ENCODE measurements at regions not wholly inside any gene's neighbourhood (a gene's known extent, or its start where the extent isn't known, plus 50 kb on each side); places are given as distances from the start of the nearest gene placed in this dataset.
"Not testable (repeated sequence)": the region's sequence is repeated elsewhere in the genome, so short reads cannot be mapped to it uniquely, and the experiment has no call there.

GRCh38 chr2:81077396-81077795 is 772.8 kb upstream of the LRRTM1 start:
- DNase-seq = no peak

GRCh38 chr2:81073412-81073811 is 768.9 kb upstream of the LRRTM1 start:
- DNase-seq = no peak

- no peak for DNase-seq
These were observed 763.6 kb upstream of the LRRTM1 start for GRCh38 chr2:81068144-81068543.

GRCh38 chr2:81061016-81061415 is 756.5 kb upstream of the LRRTM1 start:
- no peak for DNase-seq

GRCh38 chr2:81050580-81051095 is 746.1 kb upstream of the LRRTM1 start:
- no peak for DNase-seq

- DNase-seq = no peak
These were observed 739.1 kb upstream of the LRRTM1 start for GRCh38 chr2:81043681-81044080.

- no peak for DNase-seq
These were observed 702.6 kb upstream of the LRRTM1 start for GRCh38 chr2:81007104-81007503.

- DNase-seq = no peak
These were observed 698.4 kb upstream of the LRRTM1 start for GRCh38 chr2:81002906-81003305.

GRCh38 chr2:80987466-80987865 is 682.9 kb upstream of the LRRTM1 start:
- no peak for DNase-seq

- no peak for DNase-seq
These were observed 665.3 kb upstream of the LRRTM1 start for GRCh38 chr2:80969900-80970299.

- no peak for DNase-seq
These were observed 663.9 kb upstream of the LRRTM1 start for GRCh38 chr2:80968450-80968849.

GRCh38 chr2:80947601-80948130 is 643.1 kb upstream of the LRRTM1 start:
- no peak for DNase-seq

- no peak for DNase-seq
These were observed 638.9 kb upstream of the LRRTM1 start for GRCh38 chr2:80943487-80943886.

GRCh38 chr2:80942766-80943165 is 638.2 kb upstream of the LRRTM1 start:
- no peak for DNase-seq

- no peak for DNase-seq
These were observed 633.9 kb upstream of the LRRTM1 start for GRCh38 chr2:80938463-80938862.

GRCh38 chr2:80931820-80932219 is 627.3 kb upstream of the LRRTM1 start:
- not testable (repeated sequence) for DNase-seq

- no peak for DNase-seq
These were observed 626.2 kb upstream of the LRRTM1 start for GRCh38 chr2:80930777-80931176.

GRCh38 chr2:80926168-80926567 is 621.6 kb upstream of the LRRTM1 start:
- DNase-seq = no peak

- DNase-seq = no peak
These were observed 592.0 kb upstream of the LRRTM1 start for GRCh38 chr2:80896576-80896975.

GRCh38 chr2:80894486-80894885 is 589.9 kb upstream of the LRRTM1 start:
- DNase-seq = no peak

- DNase-seq = no peak
These were observed 589.2 kb upstream of the LRRTM1 start for GRCh38 chr2:80893711-80894110.

- DNase-seq = no peak
These were observed 584.5 kb upstream of the LRRTM1 start for GRCh38 chr2:80889009-80889408.

- no peak for DNase-seq
These were observed 583.4 kb upstream of the LRRTM1 start for GRCh38 chr2:80887841-80888378.

- no peak for DNase-seq
These were observed 569.8 kb upstream of the LRRTM1 start for GRCh38 chr2:80874374-80874773.

GRCh38 chr2:80869858-80870438 is 565.4 kb upstream of the LRRTM1 start:
- DNase-seq = no peak

Measured in activated naive CD4-positive, alpha-beta T cell (primary cell).